ENCODE measurements at regions not wholly inside any gene's neighbourhood (a gene's known extent, or its start where the extent isn't known, plus 50 kb on each side); places are given as distances from the start of the nearest gene placed in this dataset.

GRCh38 chr12:103177639-103178255, 220.3 kb downstream of the ASCL1 start:
- intact Hi-C loops (cut with micrococcal nuclease), result no loop called here
- no peaks in the 10 kb centered on the region for H3K36me3 Mint-ChIP-seq (ENCODE audit: low read depth)
- H3K27me3 Mint-ChIP-seq (ENCODE audit: insufficient read depth), result peaks cover 3% of the 10 kb centered on the region
- H3K27ac Mint-ChIP-seq, result no peak overlapping the region
- H3K9me3 Mint-ChIP-seq, result peaks cover 5% of the 10 kb centered on the region
- no peak overlapping the region for H3K4me3 Mint-ChIP-seq
- no peak for DNase-seq (ENCODE audit: low spot score)
- H3K4me1 Mint-ChIP-seq (ENCODE audit: low read depth), result no peaks in the 10 kb centered on the region

- DNase-seq (ENCODE audit: low spot score), result no peak
- no peak overlapping the region for H3K4me3 Mint-ChIP-seq
- H3K9me3 Mint-ChIP-seq, result peaks cover 3% of the 10 kb centered on the region
- intact Hi-C loops (cut with micrococcal nuclease), result no loop called here
- H3K27me3 Mint-ChIP-seq (ENCODE audit: insufficient read depth), result peaks cover 2% of the 10 kb centered on the region
- no peaks in the 10 kb centered on the region for H3K36me3 Mint-ChIP-seq (ENCODE audit: low read depth)
- H3K27ac Mint-ChIP-seq, result no peak overlapping the region
- no peaks in the 10 kb centered on the region for H3K4me1 Mint-ChIP-seq (ENCODE audit: low read depth)
Measured at GRCh38 chr12:103178366-103179080, 221.0 kb downstream of the ASCL1 start.

GRCh38 chr12:103181366-103182152, 224.1 kb downstream of the ASCL1 start:
- H3K9me3 Mint-ChIP-seq, result no peaks in the 10 kb centered on the region
- intact Hi-C loops (cut with micrococcal nuclease), result no loop called here
- no peak for DNase-seq (ENCODE audit: low spot score)
- no peaks in the 10 kb centered on the region for H3K36me3 Mint-ChIP-seq (ENCODE audit: low read depth)
- no peak overlapping the region for H3K27ac Mint-ChIP-seq
- no peaks in the 10 kb centered on the region for H3K4me1 Mint-ChIP-seq (ENCODE audit: low read depth)
- H3K4me3 Mint-ChIP-seq, result no peak overlapping the region
- no peaks in the 10 kb centered on the region for H3K27me3 Mint-ChIP-seq (ENCODE audit: insufficient read depth)

- H3K4me1 Mint-ChIP-seq (ENCODE audit: low read depth), result no peaks in the 10 kb centered on the region
- no peaks in the 10 kb centered on the region for H3K36me3 Mint-ChIP-seq (ENCODE audit: low read depth)
- H3K9me3 Mint-ChIP-seq, result no peaks in the 10 kb centered on the region
- H3K27ac Mint-ChIP-seq, result no peak overlapping the region
- H3K27me3 Mint-ChIP-seq (ENCODE audit: insufficient read depth), result no peaks in the 10 kb centered on the region
- DNase-seq (ENCODE audit: low spot score), result no peak
- intact Hi-C loops (cut with micrococcal nuclease), result no loop called here
- no peak overlapping the region for H3K4me3 Mint-ChIP-seq
Measured at GRCh38 chr12:103182299-103182698, 224.8 kb downstream of the ASCL1 start.

GRCh38 chr12:103196467-103196866, 239.0 kb downstream of the ASCL1 start:
- Mint-ChIP-seq H3K9me3 (no peaks in the 10 kb centered on the region), H3K36me3 (ENCODE audit: low read depth) (no peaks in the 10 kb centered on the region), H3K27ac (no peak overlapping the region), H3K27me3 (ENCODE audit: insufficient read depth) (no peaks in the 10 kb centered on the region), H3K4me3 (no peak overlapping the region), H3K4me1 (ENCODE audit: low read depth) (no peaks in the 10 kb centered on the region)
- DNase-seq (ENCODE audit: low spot score), result no peak
- intact Hi-C loops (cut with micrococcal nuclease), result no loop called here

- H3K27ac Mint-ChIP-seq, result no peak overlapping the region
- H3K36me3 Mint-ChIP-seq (ENCODE audit: low read depth), result no peaks in the 10 kb centered on the region
- H3K9me3 Mint-ChIP-seq, result no peaks in the 10 kb centered on the region
- no peaks in the 10 kb centered on the region for H3K27me3 Mint-ChIP-seq (ENCODE audit: insufficient read depth)
- no peak for DNase-seq (ENCODE audit: low spot score)
- intact Hi-C loops (cut with micrococcal nuclease), result no loop called here
- no peak overlapping the region for H3K4me3 Mint-ChIP-seq
- no peaks in the 10 kb centered on the region for H3K4me1 Mint-ChIP-seq (ENCODE audit: low read depth)
Measured at GRCh38 chr12:103197725-103198388, 240.4 kb downstream of the ASCL1 start.

- no peak for DNase-seq (ENCODE audit: low spot score)
- intact Hi-C loops (cut with micrococcal nuclease), result no loop called here
- Mint-ChIP-seq H3K4me3 (no peak overlapping the region), H3K27ac (no peak overlapping the region), H3K27me3 (ENCODE audit: insufficient read depth) (peaks cover under 1% of the 10 kb centered on the region), H3K36me3 (ENCODE audit: low read depth) (no peaks in the 10 kb centered on the region), H3K9me3 (no peaks in the 10 kb centered on the region), H3K4me1 (ENCODE audit: low read depth) (no peaks in the 10 kb centered on the region)
Measured at GRCh38 chr12:103198499-103198898, 241.0 kb downstream of the ASCL1 start.

- H3K27ac Mint-ChIP-seq, result no peak overlapping the region
- no peak overlapping the region for H3K4me3 Mint-ChIP-seq
Measured at GRCh38 chr12:103205906-103206305, 248.4 kb downstream of the ASCL1 start.

GRCh38 chr12:103207936-103208335, 250.5 kb downstream of the ASCL1 start:
- Mint-ChIP-seq H3K27ac (no peak overlapping the region), H3K4me1 (ENCODE audit: low read depth) (no peaks in the 10 kb centered on the region), H3K4me3 (no peak overlapping the region), H3K36me3 (ENCODE audit: low read depth) (no peaks in the 10 kb centered on the region), H3K27me3 (ENCODE audit: insufficient read depth) (peaks cover 2% of the 10 kb centered on the region), H3K9me3 (peaks cover 12% of the 10 kb centered on the region)
- no peak for DNase-seq (ENCODE audit: low spot score)
- intact Hi-C loops (cut with micrococcal nuclease), result no loop called here

More at GRCh38 chr12:103205906-103206305, 248.4 kb downstream of the ASCL1 start:
- intact Hi-C loops (cut with micrococcal nuclease), result no loop called here
- DNase-seq (ENCODE audit: low spot score), result no peak
- peaks cover 12% of the 10 kb centered on the region for H3K9me3 Mint-ChIP-seq
- no peaks in the 10 kb centered on the region for H3K4me1 Mint-ChIP-seq (ENCODE audit: low read depth)
- peaks cover 2% of the 10 kb centered on the region for H3K27me3 Mint-ChIP-seq (ENCODE audit: insufficient read depth)
- no peaks in the 10 kb centered on the region for H3K36me3 Mint-ChIP-seq (ENCODE audit: low read depth)

GRCh38 chr12:103241184-103241583, 254.6 kb downstream of the C12orf42 start:
- intact Hi-C loops (cut with micrococcal nuclease), result no loop called here
- Mint-ChIP-seq H3K4me1 (ENCODE audit: low read depth) (no peaks in the 10 kb centered on the region), H3K27me3 (ENCODE audit: insufficient read depth) (no peaks in the 10 kb centered on the region), H3K36me3 (ENCODE audit: low read depth) (no peaks in the 10 kb centered on the region), H3K27ac (no peak overlapping the region), H3K9me3 (peaks cover 4% of the 10 kb centered on the region), H3K4me3 (no peak overlapping the region)
- DNase-seq (ENCODE audit: low spot score), result no peak

- DNase-seq (ENCODE audit: low spot score), result no peak
- intact Hi-C loops (cut with micrococcal nuclease), result no loop called here
- no peak overlapping the region for H3K27ac Mint-ChIP-seq
- no peaks in the 10 kb centered on the region for H3K36me3 Mint-ChIP-seq (ENCODE audit: low read depth)
- H3K27me3 Mint-ChIP-seq (ENCODE audit: insufficient read depth), result no peaks in the 10 kb centered on the region
- no peaks in the 10 kb centered on the region for H3K4me1 Mint-ChIP-seq (ENCODE audit: low read depth)
- no peak overlapping the region for H3K4me3 Mint-ChIP-seq
- no peaks in the 10 kb centered on the region for H3K9me3 Mint-ChIP-seq
Measured at GRCh38 chr12:103244596-103244995, 251.2 kb downstream of the C12orf42 start.

- Mint-ChIP-seq H3K4me1 (ENCODE audit: low read depth) (no peaks in the 10 kb centered on the region), H3K9me3 (peaks cover 6% of the 10 kb centered on the region), H3K27me3 (ENCODE audit: insufficient read depth) (no peaks in the 10 kb centered on the region), H3K27ac (no peak overlapping the region), H3K4me3 (no peak overlapping the region), H3K36me3 (ENCODE audit: low read depth) (no peaks in the 10 kb centered on the region)
- no peak for DNase-seq (ENCODE audit: low spot score)
- intact Hi-C loops (cut with micrococcal nuclease), result no loop called here
Measured at GRCh38 chr12:103247531-103247930, 248.2 kb downstream of the C12orf42 start.

GRCh38 chr12:103249607-103250006, 246.2 kb downstream of the C12orf42 start:
- H3K36me3 Mint-ChIP-seq (ENCODE audit: low read depth), result no peaks in the 10 kb centered on the region
- H3K27ac Mint-ChIP-seq, result no peak overlapping the region

More at GRCh38 chr12:103249607-103250006, 246.2 kb downstream of the C12orf42 start:
- no peaks in the 10 kb centered on the region for H3K27me3 Mint-ChIP-seq (ENCODE audit: insufficient read depth)
- H3K4me3 Mint-ChIP-seq, result no peak overlapping the region
- H3K4me1 Mint-ChIP-seq (ENCODE audit: low read depth), result no peaks in the 10 kb centered on the region
- H3K9me3 Mint-ChIP-seq, result peaks cover 11% of the 10 kb centered on the region
- no peak for DNase-seq (ENCODE audit: low spot score)
- intact Hi-C loops (cut with micrococcal nuclease), result no loop called here
